Muscle of arm (tissue), 1 donor: ENCODE measurements at regions not wholly inside any gene's neighbourhood (a gene's known extent, or its start where the extent isn't known, plus 50 kb on each side); places are given as distances from the start of the nearest gene placed in this dataset.
"Not testable (repeated sequence)": the region's sequence is repeated elsewhere in the genome, so short reads cannot be mapped to it uniquely, and the experiment has no call there.

Experiments
- DNase-seq: peaks from one replicate; pipeline ENCODE4 v3.0.0-alpha.2; 2013

- DNase-seq: no peak
Observed at GRCh38 chr2:71923143-71923525, 224.5 kb downstream of the CYP26B1 start.

GRCh38 chr2:71922499-71923142 lies 225.0 kb downstream of the CYP26B1 start:
- no peak for DNase-seq

DNA sequence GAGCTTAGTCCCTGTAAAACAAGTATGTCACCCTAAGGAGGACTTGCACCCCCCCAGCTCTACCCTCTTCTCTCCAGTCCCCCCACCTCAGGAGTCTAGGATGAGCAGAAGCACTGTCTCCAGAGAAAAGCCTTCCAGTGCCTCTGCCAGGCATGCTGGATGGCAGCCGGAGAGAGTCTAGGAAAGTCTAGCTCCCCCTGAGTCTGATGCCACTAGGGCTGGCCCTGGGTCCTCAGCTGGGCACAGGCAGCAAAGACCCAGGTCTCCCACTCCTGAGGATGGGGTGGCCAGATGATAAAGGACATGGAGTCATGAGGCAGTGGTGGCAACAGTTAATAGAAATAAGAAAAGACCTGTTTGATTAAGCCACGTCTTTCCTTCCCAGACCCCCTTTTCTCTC lies 225.6 kb downstream of the CYP26B1 start:
- DNase-seq: no peak

DNA sequence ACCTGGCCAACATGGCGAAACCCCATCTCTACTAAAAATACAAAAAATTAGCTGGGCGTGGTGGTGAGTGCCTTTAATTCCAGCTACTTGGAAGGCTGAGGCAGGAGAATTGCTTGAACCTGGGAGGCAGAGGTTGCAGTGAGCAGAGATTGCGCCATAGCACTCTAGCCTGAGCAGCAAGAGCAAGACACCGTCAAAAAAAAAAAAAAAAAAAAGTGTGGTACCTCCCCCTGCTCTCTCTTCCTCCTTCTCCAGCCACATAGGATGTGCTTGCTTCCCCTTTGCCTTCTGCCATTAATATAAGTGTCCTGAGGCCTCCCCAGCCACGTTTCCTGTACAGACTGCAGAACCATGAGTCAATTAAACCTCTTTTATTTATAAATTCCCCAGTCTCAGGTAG lies 226.8 kb downstream of the CYP26B1 start:
- DNase-seq: not testable (repeated sequence)

GRCh38 chr2:71919708-71920107 lies 228.0 kb downstream of the CYP26B1 start:
- DNase-seq: no peak

DNA sequence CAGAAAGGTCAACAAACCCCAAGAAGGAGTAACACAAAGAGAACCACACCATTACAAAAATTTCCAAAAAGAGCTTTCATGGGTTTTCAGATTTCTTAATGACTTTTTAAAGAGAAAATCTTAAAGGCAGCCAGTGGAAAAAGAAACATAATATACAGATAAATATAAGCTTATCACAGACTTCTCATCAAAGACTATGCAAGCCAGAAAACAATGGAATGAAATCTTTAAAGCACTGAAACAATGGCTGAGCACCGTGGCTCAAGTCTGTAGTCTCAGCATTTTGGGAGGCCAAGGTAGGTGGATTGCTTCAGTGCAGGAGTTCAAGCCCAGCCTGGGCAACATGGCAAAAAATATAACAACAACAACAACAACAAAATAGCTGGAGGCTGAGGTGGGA lies 237.4 kb downstream of the CYP26B1 start:
- DNase-seq: no peak

GRCh38 chr2:71908798-71909197 lies 238.9 kb downstream of the CYP26B1 start:
- DNase-seq: no peak

DNA sequence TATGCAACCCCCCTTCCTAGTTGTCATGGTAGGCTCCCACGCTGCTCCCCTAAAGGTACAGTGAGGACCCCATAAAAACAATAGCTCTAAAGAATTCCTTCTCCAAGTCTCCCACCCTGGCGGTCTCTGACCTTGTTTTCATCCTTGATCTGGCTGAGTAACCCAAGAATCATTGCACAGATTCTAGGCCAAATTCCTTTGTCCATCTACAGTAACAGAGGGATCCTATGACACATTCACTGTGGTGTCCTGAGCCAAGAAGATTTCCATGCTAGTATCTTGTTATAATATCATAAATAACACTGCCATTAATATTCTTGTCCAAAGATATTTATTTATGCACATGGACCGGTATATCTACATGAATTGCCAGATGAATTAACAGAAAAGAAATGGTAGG lies 240.2 kb downstream of the CYP26B1 start:
- DNase-seq: no peak

DNA sequence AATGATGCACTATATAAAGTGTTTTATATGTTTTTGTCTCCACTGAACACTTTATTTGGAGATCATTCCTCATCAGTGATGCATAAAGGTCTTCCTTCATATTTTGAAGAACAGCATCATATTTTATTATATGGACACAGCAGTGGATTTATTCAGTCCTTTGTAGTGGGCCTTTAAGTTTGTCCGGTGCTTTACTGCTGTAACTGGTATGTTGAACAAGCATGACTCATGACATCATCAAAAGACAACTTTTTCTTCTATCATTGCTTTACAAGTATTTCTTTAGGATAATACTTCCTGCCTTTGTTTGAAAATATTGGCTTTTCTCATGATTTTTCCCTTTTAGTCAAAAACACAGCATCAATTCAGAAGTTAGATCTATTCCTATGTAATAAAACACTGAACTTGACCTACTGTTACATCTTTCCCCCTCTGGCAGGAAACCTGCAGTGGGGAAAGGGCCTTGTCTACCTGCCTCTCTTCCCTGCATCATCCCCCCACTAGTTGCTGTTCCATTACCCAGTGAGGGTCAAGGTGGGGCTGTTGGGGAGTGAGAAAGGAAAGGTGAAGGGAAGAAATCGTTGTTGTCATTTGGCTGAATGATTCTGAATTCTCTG lies 241.2 kb downstream of the CYP26B1 start:
- no peak for DNase-seq

DNA sequence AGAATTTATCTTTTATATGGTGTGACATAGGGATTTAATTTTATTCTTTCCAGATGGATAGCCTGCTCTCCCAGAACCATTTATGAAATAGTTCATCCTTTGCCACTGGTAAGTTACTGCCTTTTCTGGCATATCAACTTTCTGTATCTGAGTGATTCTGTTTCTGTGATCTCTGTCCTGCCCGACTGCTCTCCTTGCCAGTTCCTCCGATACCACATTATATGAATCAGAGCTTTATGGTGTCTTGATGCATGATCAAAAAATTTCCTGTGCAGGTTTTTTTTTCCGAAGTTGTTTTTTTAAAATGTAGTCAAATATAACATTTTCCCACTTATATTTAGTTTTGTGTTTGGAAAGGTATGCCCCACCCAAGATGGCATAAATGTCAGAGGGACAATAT lies 242.5 kb downstream of the CYP26B1 start:
- no peak for DNase-seq

GRCh38 chr2:71903841-71904240 lies 243.8 kb downstream of the CYP26B1 start:
- DNase-seq: no peak

DNA sequence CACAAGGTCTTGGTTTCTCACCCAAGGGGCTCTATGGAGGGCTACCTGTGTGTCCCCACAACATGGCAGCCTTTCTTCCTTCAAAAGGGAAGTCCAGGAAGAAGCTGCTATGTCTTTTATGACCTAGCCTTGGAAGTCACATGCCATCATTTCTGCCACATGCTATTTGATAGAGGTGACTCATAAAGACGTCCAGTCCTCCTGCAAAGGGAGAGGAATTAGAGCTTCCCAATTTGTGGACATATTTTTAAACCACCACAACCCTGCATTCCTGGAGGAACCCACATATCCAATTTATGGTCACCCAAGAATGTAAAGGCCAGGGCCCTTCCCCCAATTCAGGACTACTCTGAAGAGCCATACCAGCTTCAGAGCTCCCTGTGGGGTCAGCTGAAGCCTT lies 246.2 kb downstream of the CYP26B1 start:
- no peak for DNase-seq

GRCh38 chr2:71898851-71899681 lies 248.6 kb downstream of the CYP26B1 start:
- no peak for DNase-seq

- DNase-seq: no peak
Observed at GRCh38 chr2:71898375-71898774, 249.3 kb downstream of the CYP26B1 start.

DNA sequence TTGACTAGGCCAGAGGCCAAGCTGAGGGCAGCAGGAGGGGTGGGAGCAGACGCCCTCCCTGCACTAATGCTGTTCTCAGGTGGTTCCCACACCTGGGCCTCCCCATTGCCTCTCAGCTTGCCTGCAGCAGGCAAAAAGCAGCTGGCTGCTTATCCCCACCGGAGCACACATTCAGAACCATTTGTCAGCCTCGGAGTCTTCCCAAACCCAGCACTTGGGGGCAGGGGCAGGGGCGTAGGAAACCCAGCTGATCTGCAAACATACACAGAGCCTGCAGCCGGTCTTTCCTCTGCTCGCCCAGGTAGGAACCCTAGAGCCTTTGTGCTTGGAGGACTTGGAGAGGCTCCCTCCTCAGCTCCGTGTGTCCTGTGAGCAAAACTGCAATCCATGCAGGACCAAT lies 249.8 kb downstream of the CYP26B1 start:
- DNase-seq: no peak

GRCh38 chr2:71897137-71897480 lies 250.6 kb downstream of the CYP26B1 start:
- no peak for DNase-seq

GRCh38 chr2:71896385-71897136 lies 251.1 kb downstream of the CYP26B1 start:
- DNase-seq: no peak

DNA sequence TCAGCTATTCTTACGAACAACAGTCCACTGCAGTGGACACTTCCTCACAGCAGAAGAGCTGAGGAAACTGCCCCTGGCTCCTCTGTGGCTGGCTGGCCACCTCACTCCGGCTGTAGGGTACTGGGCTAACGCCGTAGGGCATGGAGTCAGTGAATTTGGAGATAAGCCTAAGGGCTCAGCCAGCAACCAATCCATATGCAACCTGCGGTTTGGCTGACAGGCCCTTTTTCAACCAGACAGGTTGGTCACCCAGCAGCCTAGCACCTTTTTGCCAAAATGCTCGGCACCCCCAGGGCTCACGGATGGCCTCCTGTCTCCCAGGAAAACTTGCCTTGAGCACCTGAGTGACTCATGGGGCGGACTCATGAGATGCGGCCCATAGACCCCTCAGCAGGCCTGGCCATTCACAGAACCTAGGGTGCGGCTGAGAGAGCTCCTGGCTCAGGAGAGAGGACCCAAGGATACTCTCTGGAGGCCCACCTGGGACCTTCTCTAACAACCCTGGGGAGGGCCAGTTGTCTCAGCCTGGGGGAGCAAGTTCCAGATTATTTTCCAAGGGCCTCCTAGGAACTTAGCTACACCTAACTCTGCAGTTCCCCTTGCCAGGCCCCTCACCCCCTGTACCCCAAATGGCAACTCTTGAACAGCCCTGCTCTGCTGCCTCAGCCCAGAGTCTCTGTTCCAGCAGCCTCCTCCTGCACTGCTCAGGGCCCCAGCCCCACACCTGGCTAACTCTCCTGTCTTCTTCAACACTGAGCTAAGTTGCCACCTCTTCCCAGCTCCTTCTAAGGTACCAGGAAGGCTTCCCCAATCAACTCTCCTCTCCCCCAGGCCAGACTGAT lies 252.1 kb downstream of the CYP26B1 start:
- no peak for DNase-seq

- no peak for DNase-seq
Observed at GRCh38 chr2:71894261-71894660, 253.4 kb downstream of the CYP26B1 start.

DNA sequence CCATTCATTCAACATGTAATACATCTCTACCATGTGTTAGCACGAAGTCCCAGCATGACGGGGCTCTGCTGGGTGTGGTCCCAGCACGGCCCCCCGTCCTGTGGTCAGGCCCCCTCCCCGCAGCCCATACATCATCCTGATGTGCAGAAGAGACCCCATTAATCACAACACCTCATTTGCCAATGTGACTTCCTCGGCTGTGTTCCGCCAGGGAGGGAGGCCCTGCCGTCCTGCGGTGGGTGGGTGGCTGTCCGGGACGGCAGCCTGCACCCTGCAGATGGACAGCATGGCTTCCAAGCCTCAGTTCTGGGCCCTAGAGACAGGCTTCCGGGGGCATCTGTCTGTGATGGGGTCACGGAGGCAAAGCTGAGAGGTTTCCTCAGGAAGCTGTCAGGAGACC lies 254.0 kb downstream of the CYP26B1 start:
- DNase-seq: no peak

DNA sequence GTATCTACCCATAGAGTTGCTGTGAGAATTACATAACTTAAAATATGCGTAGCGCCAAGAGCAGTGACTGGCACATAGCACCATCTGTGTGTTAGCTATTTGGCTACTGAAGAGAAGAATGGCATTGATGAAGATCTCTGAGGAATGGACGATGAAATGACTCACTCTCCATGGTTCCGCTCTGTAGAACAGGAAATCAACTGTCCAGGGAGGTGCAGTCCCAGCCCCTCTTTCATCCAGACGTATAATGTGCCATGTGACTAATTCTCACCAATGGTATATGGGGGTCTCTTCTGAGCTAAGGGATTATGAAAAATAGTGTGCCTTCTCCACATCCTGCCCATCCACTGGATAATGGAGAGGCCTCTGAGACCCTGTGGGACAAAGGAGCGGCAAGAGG lies 254.8 kb downstream of the CYP26B1 start:
- no peak for DNase-seq

DNA sequence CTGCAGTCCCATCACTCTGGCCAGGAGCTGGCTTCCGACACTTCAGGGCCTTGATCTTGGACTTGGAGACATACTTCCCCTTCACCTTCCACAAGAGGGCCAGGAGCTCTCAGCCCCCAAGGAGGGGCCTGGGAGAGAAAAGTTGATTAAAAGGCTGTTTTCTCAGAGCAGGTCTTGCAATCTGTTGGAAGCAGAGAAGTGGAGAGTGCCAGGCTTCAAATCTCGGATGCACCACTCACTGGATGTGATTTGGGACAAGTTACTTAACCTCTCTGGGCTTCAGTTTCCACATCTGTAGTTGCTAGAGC lies 255.3 kb downstream of the CYP26B1 start:
- DNase-seq: no peak
